Activated naive CD4-positive, alpha-beta T cell treated with anti-CD3 and anti-CD28 coated beads, Interleukin-2, amount 50 U/mL, for 24 hours (primary cell): ENCODE measurements at regions not wholly inside any gene's neighbourhood (a gene's known extent, or its start where the extent isn't known, plus 50 kb on each side); places are given as distances from the start of the nearest gene placed in this dataset.

Experiments used
- H3K27ac Mint-ChIP-seq: one replicate; pipeline ENCODE4 v1.8.0; 2021; ENCODE audit warnings: mild to moderate bottlenecking, mixed read lengths
- H3K27me3 Mint-ChIP-seq: one replicate; pipeline ENCODE4 v1.8.0; 2021; ENCODE audit warnings: mixed read lengths
- H3K36me3 Mint-ChIP-seq: one replicate; pipeline ENCODE4 v1.8.0; 2021; ENCODE audit warnings: mixed read lengths
- H3K4me1 Mint-ChIP-seq: one replicate; pipeline ENCODE4 v1.8.0; 2021; ENCODE audit warnings: mixed read lengths
- H3K4me3 Mint-ChIP-seq: one replicate; pipeline ENCODE4 v1.8.0; 2021; ENCODE audit warnings: mild to moderate bottlenecking, mixed read lengths
- H3K9me3 Mint-ChIP-seq: one replicate; pipeline ENCODE4 v1.8.0; 2021; ENCODE audit warnings: mixed read lengths

DNA sequence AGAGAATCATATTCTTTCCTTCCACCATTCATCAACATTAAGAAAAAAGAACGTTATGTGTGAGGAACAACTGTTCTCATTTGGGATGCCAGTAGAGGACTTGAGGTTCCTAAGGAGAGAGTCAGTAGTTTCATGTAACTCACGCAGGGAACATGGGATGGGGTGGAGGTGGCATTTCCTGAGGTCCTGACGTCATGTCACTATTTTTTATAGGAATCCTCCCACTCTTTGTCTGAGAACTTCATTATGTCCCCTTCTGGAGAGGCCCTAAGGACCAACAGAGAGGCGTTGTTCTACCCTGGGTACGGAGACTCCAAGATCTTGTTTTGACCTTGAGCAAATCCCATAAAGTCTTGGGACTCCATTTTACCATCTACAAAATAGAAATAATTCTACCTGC, 211.7 kb upstream of the SOX9 start:
- peaks cover 2% of the 10 kb centered on the region for H3K27me3 Mint-ChIP-seq
- no peaks in the 10 kb centered on the region for H3K36me3 Mint-ChIP-seq
- H3K27ac Mint-ChIP-seq = no peak overlapping the region
- H3K9me3 Mint-ChIP-seq = no peaks in the 10 kb centered on the region
- H3K4me3 Mint-ChIP-seq = no peak overlapping the region
- H3K4me1 Mint-ChIP-seq = no peaks in the 10 kb centered on the region

DNA sequence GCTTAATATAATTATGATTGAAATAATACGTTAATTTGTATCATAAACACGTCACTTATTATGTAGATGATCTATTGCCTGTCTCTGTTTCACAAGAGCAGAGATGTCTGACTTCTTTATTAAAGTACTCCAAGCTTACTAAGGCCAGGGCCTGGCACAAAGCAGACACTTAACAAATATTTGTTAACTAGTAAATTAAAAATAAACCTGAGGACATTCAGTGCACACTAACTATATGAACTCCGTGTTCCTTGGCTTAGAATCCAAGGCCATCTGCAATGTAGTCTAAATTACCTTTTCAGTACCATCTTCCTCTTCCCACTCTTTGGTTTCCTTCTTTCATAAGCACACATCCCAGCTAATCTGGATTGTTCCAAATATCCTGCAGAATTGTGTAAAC, 210.8 kb upstream of the SOX9 start:
- Mint-ChIP-seq H3K9me3 (no peaks in the 10 kb centered on the region), H3K36me3 (no peaks in the 10 kb centered on the region), H3K27me3 (peaks cover 2% of the 10 kb centered on the region), H3K4me1 (no peaks in the 10 kb centered on the region), H3K4me3 (no peak overlapping the region), H3K27ac (no peak overlapping the region)

DNA sequence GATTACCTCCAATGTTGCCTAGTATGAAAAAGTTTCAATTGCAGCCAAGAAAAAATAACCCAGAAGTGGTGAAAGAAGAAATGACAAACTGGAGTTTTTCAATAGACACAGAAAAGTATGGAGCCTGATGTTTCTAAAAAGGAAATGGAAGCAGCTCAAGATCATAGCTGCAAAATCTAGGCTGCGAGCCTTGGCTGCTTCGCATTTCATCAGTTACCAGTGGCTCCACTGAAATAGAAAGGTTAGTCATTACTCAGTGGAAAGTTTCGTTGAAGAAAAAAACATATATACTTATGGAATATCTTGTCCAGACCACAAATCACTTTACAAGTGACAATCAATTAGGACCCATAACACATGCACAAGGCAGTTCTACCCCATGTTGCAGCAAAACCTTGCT, 206.8 kb upstream of the SOX9 start:
- H3K27me3 Mint-ChIP-seq = peaks cover 1% of the 10 kb centered on the region
- no peak overlapping the region for H3K4me3 Mint-ChIP-seq
- no peaks in the 10 kb centered on the region for H3K4me1 Mint-ChIP-seq
- H3K9me3 Mint-ChIP-seq = peaks cover 8% of the 10 kb centered on the region
- no peaks in the 10 kb centered on the region for H3K36me3 Mint-ChIP-seq
- H3K27ac Mint-ChIP-seq = no peak overlapping the region

DNA sequence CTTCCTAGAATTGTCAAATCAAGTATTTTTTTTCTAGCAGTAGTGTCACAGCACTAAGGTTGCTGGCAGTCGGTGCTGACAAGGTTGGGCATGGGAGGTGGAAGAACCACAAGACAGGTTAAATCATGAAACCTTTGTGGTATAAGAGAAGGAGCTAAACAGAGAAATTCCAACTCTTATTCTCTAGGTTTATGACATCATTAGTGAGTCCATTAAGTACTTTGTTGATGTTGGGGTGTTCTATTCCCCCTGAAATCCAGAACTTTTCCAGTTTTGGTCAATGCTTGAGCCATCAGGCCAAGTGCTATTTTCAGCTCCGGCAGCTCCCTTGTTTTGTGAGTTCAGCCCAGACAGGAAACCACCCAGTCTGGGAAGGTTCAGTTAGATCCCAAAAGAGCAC, 206.0 kb upstream of the SOX9 start:
- H3K27ac Mint-ChIP-seq = no peak overlapping the region
- no peaks in the 10 kb centered on the region for H3K36me3 Mint-ChIP-seq
- no peak overlapping the region for H3K4me3 Mint-ChIP-seq
- H3K27me3 Mint-ChIP-seq = peaks cover 1% of the 10 kb centered on the region
- peaks cover 8% of the 10 kb centered on the region for H3K9me3 Mint-ChIP-seq
- no peaks in the 10 kb centered on the region for H3K4me1 Mint-ChIP-seq

DNA sequence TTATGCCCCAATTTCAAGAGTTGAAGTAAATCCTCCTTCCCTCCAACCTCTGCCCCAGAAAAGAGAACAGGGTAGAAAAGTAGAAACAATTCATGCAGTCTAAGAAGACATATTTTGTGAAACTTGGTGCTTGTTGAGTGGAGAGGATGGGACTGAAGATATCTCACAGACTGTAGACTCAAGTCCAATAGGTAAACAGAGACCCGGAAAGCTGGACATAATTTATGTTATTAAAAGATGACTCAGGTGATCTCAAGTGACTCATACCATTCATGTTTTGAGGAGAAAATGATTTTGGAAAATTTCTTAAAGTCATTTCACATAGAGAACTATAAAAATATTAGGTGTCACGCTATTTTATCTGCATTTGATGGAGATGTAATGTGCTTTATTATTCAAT, 203.1 kb upstream of the SOX9 start:
- Mint-ChIP-seq H3K27ac (no peak overlapping the region), H3K4me3 (no peak overlapping the region), H3K9me3 (peaks cover 8% of the 10 kb centered on the region), H3K36me3 (no peaks in the 10 kb centered on the region), H3K4me1 (no peaks in the 10 kb centered on the region), H3K27me3 (peaks cover 1% of the 10 kb centered on the region)

DNA sequence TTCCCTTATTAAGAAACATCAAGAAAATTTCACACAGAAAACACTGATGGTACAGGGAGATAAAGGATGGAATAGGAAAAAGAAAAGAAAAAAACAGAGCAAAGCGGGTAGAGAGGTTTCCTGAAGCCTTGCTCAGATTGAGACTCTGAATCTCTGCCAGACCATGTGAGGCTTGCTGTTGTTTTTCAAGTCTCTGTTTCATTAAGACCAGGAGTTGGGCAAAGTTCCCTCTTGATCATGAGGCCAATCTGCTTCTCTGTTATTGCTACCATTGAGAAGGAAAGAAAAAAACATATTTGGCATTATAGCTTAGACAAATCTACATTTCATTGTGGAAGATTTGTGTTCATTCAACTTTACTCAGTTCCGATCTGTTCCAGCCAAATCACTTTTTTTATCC, 201.6 kb upstream of the SOX9 start:
- peaks cover 1% of the 10 kb centered on the region for H3K27me3 Mint-ChIP-seq
- H3K4me1 Mint-ChIP-seq = no peaks in the 10 kb centered on the region
- H3K4me3 Mint-ChIP-seq = no peak overlapping the region
- H3K9me3 Mint-ChIP-seq = peaks cover 8% of the 10 kb centered on the region
- H3K27ac Mint-ChIP-seq = no peak overlapping the region
- no peaks in the 10 kb centered on the region for H3K36me3 Mint-ChIP-seq

DNA sequence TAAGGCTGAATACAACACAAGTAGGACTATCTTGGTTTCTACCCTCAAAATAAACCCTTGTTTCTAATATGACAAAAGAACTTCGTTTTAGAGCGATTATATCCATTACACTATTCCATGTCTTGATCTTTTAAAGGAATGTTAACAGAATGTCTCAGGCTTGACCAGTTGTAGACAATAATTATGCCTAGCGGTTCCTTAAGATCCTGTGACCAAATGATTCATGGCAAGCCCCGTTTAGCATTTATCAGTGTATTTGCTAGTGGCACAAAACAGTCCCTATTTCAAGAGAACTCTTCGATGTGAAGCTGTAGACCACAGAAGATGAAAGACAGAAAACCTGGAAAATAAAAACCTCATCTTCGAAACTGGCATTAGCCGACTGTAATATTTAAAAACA, 200.9 kb upstream of the SOX9 start:
- H3K27ac Mint-ChIP-seq = no peak overlapping the region
- no peaks in the 10 kb centered on the region for H3K36me3 Mint-ChIP-seq
- H3K9me3 Mint-ChIP-seq = peaks cover 8% of the 10 kb centered on the region
- H3K27me3 Mint-ChIP-seq = peaks cover 1% of the 10 kb centered on the region
- H3K4me3 Mint-ChIP-seq = no peak overlapping the region
- H3K4me1 Mint-ChIP-seq = no peaks in the 10 kb centered on the region

DNA sequence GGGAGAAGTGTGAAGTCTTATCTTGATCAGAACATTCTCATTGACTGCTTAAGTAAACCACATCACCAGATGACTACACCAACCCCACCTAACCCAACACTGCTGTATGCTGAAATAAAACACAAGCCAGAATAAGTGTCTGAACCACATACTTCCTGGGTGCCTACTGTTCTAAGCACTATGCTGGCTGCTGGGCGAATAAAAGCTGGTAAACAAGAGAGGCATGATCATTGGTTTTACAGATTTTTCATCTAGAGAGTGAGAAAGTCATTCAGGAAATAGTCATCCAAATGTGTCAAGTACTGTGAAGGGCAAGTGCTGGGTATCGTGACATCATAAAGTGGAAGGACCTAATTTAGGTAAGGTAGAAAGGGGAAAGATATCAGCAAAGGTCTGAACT, 199.0 kb upstream of the SOX9 start:
- Mint-ChIP-seq H3K27me3 (peaks cover 1% of the 10 kb centered on the region), H3K27ac (no peak overlapping the region), H3K9me3 (no peaks in the 10 kb centered on the region), H3K4me3 (no peak overlapping the region), H3K4me1 (no peaks in the 10 kb centered on the region), H3K36me3 (no peaks in the 10 kb centered on the region)

DNA sequence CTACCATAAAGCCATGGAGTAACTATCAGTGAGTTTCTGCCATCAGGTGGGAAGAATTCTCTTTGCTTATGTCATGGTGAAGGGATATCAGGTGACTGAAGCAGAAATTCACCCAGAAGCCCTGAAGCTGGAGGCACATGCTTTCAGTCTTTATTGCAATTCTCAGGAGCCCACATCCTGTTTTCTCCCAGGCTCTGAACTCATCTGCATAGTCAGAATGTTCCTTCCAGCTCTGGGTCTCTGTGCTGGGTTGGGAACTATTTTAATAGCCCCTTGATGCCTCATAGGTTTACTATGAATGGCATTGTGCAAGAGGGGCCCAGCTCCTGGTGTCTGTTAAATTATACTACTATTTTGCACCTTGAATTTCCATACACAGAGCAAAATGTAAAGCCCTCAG, 198.4 kb upstream of the SOX9 start:
- no peaks in the 10 kb centered on the region for H3K9me3 Mint-ChIP-seq
- H3K27me3 Mint-ChIP-seq = peaks cover 1% of the 10 kb centered on the region
- no peaks in the 10 kb centered on the region for H3K36me3 Mint-ChIP-seq
- H3K4me3 Mint-ChIP-seq = no peak overlapping the region
- H3K4me1 Mint-ChIP-seq = no peaks in the 10 kb centered on the region
- H3K27ac Mint-ChIP-seq = no peak overlapping the region

DNA sequence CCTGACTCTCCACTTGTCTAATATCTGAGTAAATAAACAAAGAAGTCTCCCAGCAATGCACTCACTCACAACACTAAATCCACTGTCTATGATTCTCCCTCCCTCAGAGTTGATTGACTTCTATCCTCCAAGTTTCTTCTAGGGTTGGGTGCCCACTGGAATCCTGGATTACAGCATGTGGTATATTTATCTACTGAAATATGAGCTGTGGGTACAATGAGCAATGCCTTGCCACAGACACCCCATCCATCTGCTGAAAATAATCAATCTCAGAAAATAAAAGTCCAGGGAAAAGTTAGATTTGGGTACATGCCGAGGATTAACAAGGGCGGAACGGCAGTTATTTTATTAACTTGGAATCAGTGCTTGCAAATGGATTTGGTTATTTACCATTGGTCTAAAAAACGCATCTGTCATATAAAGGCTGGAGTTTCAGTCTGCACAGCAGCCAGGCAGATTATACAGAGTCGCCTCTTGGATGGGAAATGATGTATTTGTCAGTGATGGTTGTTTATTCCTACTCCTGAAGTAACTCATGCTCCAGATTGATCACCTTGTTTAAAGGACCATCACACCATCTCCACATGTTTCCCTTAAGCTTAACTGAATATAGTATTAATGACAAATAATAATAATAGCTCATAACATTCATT, 193.9 kb upstream of the SOX9 start:
- Mint-ChIP-seq H3K4me1 (no peaks in the 10 kb centered on the region), H3K27me3 (no peaks in the 10 kb centered on the region), H3K9me3 (peaks cover 5% of the 10 kb centered on the region), H3K4me3 (no peak overlapping the region), H3K36me3 (no peaks in the 10 kb centered on the region), H3K27ac (no peak overlapping the region)

DNA sequence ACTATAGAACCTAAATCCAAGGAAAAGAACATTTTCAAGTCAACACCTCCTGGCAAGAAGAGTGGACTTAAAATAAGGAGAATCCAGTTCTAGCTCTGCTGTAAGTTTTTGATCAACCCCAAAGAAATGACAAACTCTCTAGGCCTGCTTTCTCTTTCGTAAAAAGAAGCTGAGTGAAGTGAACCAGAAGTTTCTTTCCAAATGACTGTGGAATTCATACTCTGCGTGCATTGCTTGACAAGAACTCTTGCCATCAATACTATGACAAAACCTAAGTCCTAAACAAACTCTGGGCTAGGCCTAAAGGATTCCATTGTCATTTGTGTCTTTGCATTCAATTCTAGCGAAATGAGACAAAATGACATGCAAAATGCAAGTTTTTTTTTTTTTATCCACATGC, 187.5 kb upstream of the SOX9 start:
- Mint-ChIP-seq H3K27ac (no peak overlapping the region), H3K4me3 (no peak overlapping the region), H3K9me3 (peaks cover 13% of the 10 kb centered on the region)

DNA sequence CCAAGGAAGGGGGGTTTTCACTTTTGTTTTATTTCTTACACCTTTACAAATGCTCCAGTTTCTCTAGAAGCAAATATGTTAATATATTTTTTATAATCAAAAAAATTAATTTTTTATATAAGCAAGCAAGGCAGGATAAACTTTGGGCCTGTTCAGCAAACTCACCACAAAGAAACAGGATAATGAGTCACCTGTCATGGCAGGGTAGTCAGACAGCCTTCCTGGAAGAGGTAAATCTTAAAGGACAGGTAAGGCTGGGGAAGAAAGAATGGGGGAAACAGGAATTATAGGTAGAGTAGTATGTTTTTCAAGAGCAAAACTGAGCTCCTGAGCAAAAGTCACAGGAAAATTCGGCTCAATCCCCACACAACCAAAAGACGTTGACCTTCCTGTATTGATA, 186.3 kb upstream of the SOX9 start:
- H3K27me3 Mint-ChIP-seq = no peaks in the 10 kb centered on the region
- no peak overlapping the region for H3K27ac Mint-ChIP-seq
- no peaks in the 10 kb centered on the region for H3K4me1 Mint-ChIP-seq
- no peaks in the 10 kb centered on the region for H3K36me3 Mint-ChIP-seq
- peaks cover 8% of the 10 kb centered on the region for H3K9me3 Mint-ChIP-seq
- no peak overlapping the region for H3K4me3 Mint-ChIP-seq

More for the DNA sequence above, 187.5 kb upstream of the SOX9 start:
- Mint-ChIP-seq H3K27me3 (no peaks in the 10 kb centered on the region), H3K4me1 (no peaks in the 10 kb centered on the region), H3K36me3 (no peaks in the 10 kb centered on the region)

DNA sequence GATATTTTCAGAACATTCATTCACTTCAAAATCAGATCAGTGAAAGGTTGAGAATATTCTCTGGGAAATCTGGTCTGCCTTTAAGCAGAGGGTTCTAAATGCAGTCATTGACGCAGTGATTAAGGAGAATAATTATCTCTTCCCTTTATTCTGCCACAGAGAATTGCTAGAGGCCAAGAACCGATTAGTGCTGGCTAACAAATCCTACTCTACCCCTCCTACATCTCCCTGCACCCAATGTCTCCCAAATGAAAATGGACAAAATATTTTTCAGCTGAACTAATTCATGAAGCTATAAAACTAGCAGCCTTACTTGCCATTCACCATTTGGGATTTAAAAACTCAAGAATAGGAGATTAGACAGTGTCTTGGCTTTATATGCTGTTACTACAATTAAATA, 185.5 kb upstream of the SOX9 start:
- Mint-ChIP-seq H3K9me3 (peaks cover 8% of the 10 kb centered on the region), H3K4me3 (no peak overlapping the region)

DNA sequence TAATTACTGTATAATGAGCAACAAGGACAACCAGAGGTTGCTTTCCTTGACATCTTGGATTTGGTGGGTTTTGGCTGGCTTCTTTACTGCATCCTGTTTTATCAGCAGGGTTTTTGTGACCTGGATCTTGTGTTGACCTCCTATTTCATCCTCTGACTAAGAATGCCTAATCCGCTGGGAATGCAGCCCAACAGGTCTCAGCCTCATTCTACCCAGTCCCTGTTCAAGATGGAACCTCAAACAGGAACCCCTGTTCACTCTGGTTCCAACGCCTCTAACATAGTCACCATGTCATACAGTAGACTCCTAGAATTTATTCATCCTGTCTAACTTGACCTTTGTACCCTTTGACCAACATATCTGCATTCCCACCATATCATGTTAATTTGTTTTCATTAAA, 183.8 kb upstream of the SOX9 start:
- Mint-ChIP-seq H3K4me3 (no peak overlapping the region), H3K36me3 (no peaks in the 10 kb centered on the region)

More for the DNA sequence above, 185.5 kb upstream of the SOX9 start:
- no peak overlapping the region for H3K27ac Mint-ChIP-seq
- H3K4me1 Mint-ChIP-seq = no peaks in the 10 kb centered on the region
- H3K27me3 Mint-ChIP-seq = no peaks in the 10 kb centered on the region
- H3K36me3 Mint-ChIP-seq = no peaks in the 10 kb centered on the region

DNA sequence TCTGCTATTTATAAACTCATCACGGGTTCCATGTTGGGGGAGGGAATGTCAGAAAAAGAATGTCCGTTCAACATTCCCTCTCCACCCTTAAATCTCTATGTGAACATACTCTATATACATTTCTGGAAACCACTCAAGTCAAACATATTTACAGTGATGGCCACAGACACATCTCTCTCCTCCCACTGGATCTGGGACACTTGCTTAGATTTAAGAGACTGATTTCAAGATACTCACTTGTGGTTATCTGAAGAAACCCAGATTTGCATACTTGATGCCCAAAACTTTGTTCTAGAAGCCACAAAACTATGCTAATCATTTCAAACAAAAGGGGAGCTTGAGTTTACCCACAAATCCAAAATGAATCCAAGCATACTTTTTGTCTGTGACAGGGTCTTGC, 182.9 kb upstream of the SOX9 start:
- Mint-ChIP-seq H3K27ac (no peak overlapping the region), H3K36me3 (no peaks in the 10 kb centered on the region), H3K4me1 (no peaks in the 10 kb centered on the region), H3K27me3 (no peaks in the 10 kb centered on the region), H3K4me3 (no peak overlapping the region), H3K9me3 (peaks cover 8% of the 10 kb centered on the region)

More for the DNA sequence above, 183.8 kb upstream of the SOX9 start:
- no peaks in the 10 kb centered on the region for H3K4me1 Mint-ChIP-seq
- H3K9me3 Mint-ChIP-seq = peaks cover 8% of the 10 kb centered on the region
- no peak overlapping the region for H3K27ac Mint-ChIP-seq
- no peaks in the 10 kb centered on the region for H3K27me3 Mint-ChIP-seq

DNA sequence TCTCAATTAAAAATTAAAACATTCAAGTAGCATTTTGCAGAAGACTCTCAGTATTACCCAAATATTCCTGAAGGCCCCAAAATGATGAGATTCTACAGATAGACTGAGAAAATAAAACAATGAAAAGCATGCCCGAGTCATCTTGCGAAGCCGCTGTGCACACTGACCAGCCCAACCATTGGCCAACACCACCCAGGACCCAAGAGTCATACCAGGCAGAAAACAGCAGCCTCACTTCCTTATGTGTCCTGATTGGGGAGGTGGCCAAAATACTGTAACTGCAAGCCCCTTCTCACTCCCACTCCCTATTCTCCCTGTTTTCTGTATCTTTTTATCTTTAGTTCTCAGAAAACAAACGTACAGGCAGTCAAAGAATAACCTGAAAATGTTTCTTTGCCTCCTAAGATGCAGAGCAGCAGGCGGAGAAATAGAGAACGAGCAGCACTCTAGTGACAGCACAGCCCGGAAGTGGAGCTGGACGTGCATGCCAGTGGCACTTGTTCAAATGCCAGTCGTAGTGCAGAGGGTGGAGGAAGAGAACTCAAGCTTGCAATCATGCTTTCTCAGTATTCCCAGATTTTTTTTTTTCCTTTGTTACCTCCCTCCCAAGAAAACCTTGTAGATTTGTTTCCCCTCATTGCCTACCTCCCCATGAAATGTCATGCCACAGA, 182.3 kb upstream of the SOX9 start:
- no peak overlapping the region for H3K27ac Mint-ChIP-seq

DNA sequence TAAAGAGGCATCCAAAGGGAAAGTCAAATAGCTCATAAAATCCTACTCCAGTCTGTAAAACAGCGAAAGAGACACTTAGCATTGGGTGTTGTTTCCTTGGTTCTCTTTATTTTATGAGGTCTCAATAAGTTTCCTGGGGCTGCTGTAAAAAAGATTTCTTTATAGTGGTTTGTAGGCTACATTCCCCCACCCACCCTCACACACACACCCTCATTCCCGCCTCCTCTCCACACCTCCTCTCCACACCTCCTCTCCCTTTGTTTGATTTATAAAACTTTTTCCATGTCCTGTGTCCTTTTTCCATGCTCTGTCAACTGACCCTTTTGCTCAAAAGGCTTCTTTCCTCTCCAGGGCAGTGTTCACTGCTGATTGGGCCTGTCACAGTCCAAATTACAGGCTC, 178.9 kb upstream of the SOX9 start:
- Mint-ChIP-seq H3K27ac (no peak overlapping the region), H3K9me3 (no peaks in the 10 kb centered on the region), H3K36me3 (no peaks in the 10 kb centered on the region), H3K4me1 (no peaks in the 10 kb centered on the region), H3K27me3 (no peaks in the 10 kb centered on the region), H3K4me3 (no peak overlapping the region)

More for the DNA sequence above, 182.3 kb upstream of the SOX9 start:
- no peak overlapping the region for H3K4me3 Mint-ChIP-seq
- no peaks in the 10 kb centered on the region for H3K4me1 Mint-ChIP-seq
- H3K9me3 Mint-ChIP-seq = peaks cover 8% of the 10 kb centered on the region
- no peaks in the 10 kb centered on the region for H3K36me3 Mint-ChIP-seq
- H3K27me3 Mint-ChIP-seq = no peaks in the 10 kb centered on the region
